HCT116 (cell line): ENCODE measurements at regions not wholly inside any gene's neighbourhood (a gene's known extent, or its start where the extent isn't known, plus 50 kb on each side); places are given as distances from the start of the nearest gene placed in this dataset.

ENCODE experiments used
- ATF3 ChIP-seq: IDR thresholded peaks from 2 replicates; pipeline ENCODE4 v1.6.1; 2012
- CBX3 ChIP-seq: IDR thresholded peaks from 2 replicates; pipeline ENCODE4 v1.6.1; 2012; ENCODE audit warnings: low read depth
- CEBPB ChIP-seq: IDR thresholded peaks from 2 replicates; pipeline ENCODE4 v1.6.1; 2012; ENCODE audit warnings: low read depth
- FOSL1 ChIP-seq: IDR thresholded peaks from 2 replicates; pipeline ENCODE4 v1.6.1; 2012; ENCODE audit warnings: low read depth
- POLR2A ChIP-seq: IDR thresholded peaks from 2 replicates; pipeline ENCODE4 v1.7.0; 2011; ENCODE audit warnings: borderline replicate concordance; ENCODE audit not compliant: insufficient read depth, insufficient read length; ENCODE audit errors: extremely low read depth
- REST ChIP-seq: IDR thresholded peaks from 2 replicates; pipeline ENCODE4 v1.6.1; 2012; ENCODE audit warnings: low read depth
- SIN3A ChIP-seq: IDR thresholded peaks from 2 replicates; pipeline ENCODE4 v1.6.1; 2012; ENCODE audit warnings: low read depth
- SP1 ChIP-seq: IDR thresholded peaks from 2 replicates; pipeline ENCODE4 v1.6.1; 2012; ENCODE audit warnings: low read depth
- TCF7L2 ChIP-seq: IDR thresholded peaks from 2 replicates; pipeline ENCODE4 v1.7.0; 2011; ENCODE audit warnings: borderline replicate concordance, inconsistent platforms; ENCODE audit not compliant: insufficient read depth, insufficient read length; ENCODE audit errors: extremely low read depth
- ZBTB33 ChIP-seq: IDR thresholded peaks from 2 replicates; pipeline ENCODE4 v1.6.1; 2011; ENCODE audit warnings: mild to moderate bottlenecking, low read length, moderate library complexity; ENCODE audit not compliant: insufficient replicate concordance; ENCODE audit errors: extremely low read depth
- ZFX ChIP-seq: fragments of 450-650 bp; IDR thresholded peaks from 2 replicates; pipeline ENCODE4 v1.6.1; 2017

- TF ChIP-seq REST (no peak), POLR2A (no peak), TCF7L2 (no peak), FOSL1 (no peak), ZFX (no peak), SIN3A (no peak), CEBPB (no peak), ATF3 (no peak), ZBTB33 (no peak), CBX3 (no peak), SP1 (no peak)
These were observed 302.2 kb downstream of the NDUFA10 start (continued) for GRCh38 chr2:239722760-239723470.
